Sigmoid colon (tissue), 6 donors: ENCODE measurements at regions not wholly inside any gene's neighbourhood (a gene's known extent, or its start where the extent isn't known, plus 50 kb on each side); places are given as distances from the start of the nearest gene placed in this dataset.

Experiments
- DNase-seq: peaks from one replicate; pipeline ENCODE4 v3.0.0-alpha.2; 2019
- H3K27ac ChIP-seq, 4 donors: fragments of 200-600 bp; sonication (generic); one replicate each; pipeline ENCODE4 v1.5.1; 2016 to 2019; ENCODE audit warnings: mild to moderate bottlenecking in 1 of 4
- H3K27me3 ChIP-seq, 3 donors: fragments of 200-600 bp; sonication (generic); one replicate each; pipeline ENCODE4 v1.5.1; 2019; ENCODE audit warnings: mild to moderate bottlenecking in 1 of 3
- H3K36me3 ChIP-seq, 4 donors: fragments of 200-600 bp; sonication (generic); one replicate each; pipeline ENCODE4 v1.5.1; 2016 to 2019
- H3K4me1 ChIP-seq, 4 donors: fragments of 200-600 bp; sonication (generic); one replicate each; pipeline ENCODE4 v1.5.1; 2017 to 2019
- H3K4me3 ChIP-seq, 4 donors: fragments of 200-600 bp; sonication (generic); one replicate each; pipeline ENCODE4 v1.5.1; 2017 to 2019; ENCODE audit warnings: mild to moderate bottlenecking in 2 of 4, moderate library complexity in 1 of 4
- H3K9me3 ChIP-seq, 4 donors: fragments of 200-600 bp in 3 of 4; sonication (generic) in 3 of 4; one replicate each; pipeline versions ENCODE4 v1.5.1 to v1.6.1; 2013 to 2019
- EP300 ChIP-seq, 4 donors: sonication (generic); formaldehyde crosslinking; IDR thresholded peaks; one replicate each; pipeline ENCODE4 v1.6.1; 2017; ENCODE audit warnings: antibody characterized with exemption in 4 of 4
- POLR2A ChIP-seq, 2 donors: fragments of 450-650 bp; IDR thresholded peaks; one replicate each; pipeline ENCODE4 v1.6.1; 2016; ENCODE audit warnings: antibody characterized with exemption in 2 of 2, mild to moderate bottlenecking in 2 of 2, moderate library complexity in 2 of 2
- POLR2AphosphoS5 ChIP-seq, 4 donors: sonication (generic); formaldehyde crosslinking; IDR thresholded peaks; one replicate each; pipeline ENCODE4 v1.6.1; 2017; ENCODE audit warnings: antibody characterized with exemption in 4 of 4
- WGBS, 2 donors: extraction: QIAGEN DNeasy Blood & Tissue Kit; methylation state at CpG; one replicate each; pipeline ENCODE4 v1.1.7; 2013; 5-methylcytosine and 5-hydroxymethylcytosine counted together
- intact Hi-C: fragments of 100-400 bp; cut with DNase I; formaldehyde crosslinking; loops from one replicate; pipeline ENCODE4 v1.15.1; 2023
- TF ChIP-seq, protein P1 (sequence below), 4 experiments: fragments of 450-650 bp in 3 of 4; fragments of 200-600 bp in 1 of 4; IDR thresholded peaks; one replicate each; pipeline ENCODE4 v1.5.1; 2016 to 2019; ENCODE audit warnings: antibody characterized with exemption in 4 of 4, mild to moderate bottlenecking in 3 of 4, moderate library complexity in 2 of 4
- donor health status: healthy with polysubstance abuse.
- donor health status: healthy.

DNA sequence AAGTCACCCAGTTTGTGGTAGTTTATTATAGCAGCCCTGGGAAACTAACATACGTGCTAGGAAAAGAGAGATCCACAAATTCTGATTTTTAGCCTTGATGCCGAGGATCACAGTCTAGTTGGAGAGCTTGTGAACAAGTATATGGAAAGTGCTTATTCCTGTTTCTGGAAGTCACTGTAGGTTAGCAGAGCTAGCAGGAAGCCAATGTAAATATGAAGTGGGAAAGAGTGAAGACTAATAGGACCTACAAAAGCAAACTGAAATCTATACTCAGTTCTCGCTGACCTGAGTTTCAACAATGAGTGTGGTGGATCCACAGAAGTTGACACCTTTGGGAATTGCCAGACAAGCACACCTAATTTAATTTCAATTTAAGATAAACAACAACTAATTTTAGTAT, 254.9 kb downstream of the PLK2 start:
- Histone ChIP-seq H3K4me3 (no peak overlapping the region), H3K4me1 (no peaks in the 10 kb centered on the region), H3K27ac (no peak overlapping the region), H3K9me3 (no peaks in the 10 kb centered on the region), H3K27me3 (no peaks in the 10 kb centered on the region), H3K36me3 (no peaks in the 10 kb centered on the region)
- intact Hi-C loops: no loop called here
- no peak for DNase-seq
- WGBS, 2 donors: 93 to 95% methylated on average over 3 of the region's 3 CpGs
- no peak for TF ChIP-seq POLR2AphosphoS5 (IDR thresholded peaks at IDR 0.05)
- TF ChIP-seq, protein P1, sequence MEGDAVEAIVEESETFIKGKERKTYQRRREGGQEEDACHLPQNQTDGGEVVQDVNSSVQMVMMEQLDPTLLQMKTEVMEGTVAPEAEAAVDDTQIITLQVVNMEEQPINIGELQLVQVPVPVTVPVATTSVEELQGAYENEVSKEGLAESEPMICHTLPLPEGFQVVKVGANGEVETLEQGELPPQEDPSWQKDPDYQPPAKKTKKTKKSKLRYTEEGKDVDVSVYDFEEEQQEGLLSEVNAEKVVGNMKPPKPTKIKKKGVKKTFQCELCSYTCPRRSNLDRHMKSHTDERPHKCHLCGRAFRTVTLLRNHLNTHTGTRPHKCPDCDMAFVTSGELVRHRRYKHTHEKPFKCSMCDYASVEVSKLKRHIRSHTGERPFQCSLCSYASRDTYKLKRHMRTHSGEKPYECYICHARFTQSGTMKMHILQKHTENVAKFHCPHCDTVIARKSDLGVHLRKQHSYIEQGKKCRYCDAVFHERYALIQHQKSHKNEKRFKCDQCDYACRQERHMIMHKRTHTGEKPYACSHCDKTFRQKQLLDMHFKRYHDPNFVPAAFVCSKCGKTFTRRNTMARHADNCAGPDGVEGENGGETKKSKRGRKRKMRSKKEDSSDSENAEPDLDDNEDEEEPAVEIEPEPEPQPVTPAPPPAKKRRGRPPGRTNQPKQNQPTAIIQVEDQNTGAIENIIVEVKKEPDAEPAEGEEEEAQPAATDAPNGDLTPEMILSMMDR (IDR thresholded peaks at IDR 0.05): no peak
- no peak for TF ChIP-seq EP300 (IDR thresholded peaks at IDR 0.05)
- TF ChIP-seq POLR2A (IDR thresholded peaks at IDR 0.05): no peak

DNA sequence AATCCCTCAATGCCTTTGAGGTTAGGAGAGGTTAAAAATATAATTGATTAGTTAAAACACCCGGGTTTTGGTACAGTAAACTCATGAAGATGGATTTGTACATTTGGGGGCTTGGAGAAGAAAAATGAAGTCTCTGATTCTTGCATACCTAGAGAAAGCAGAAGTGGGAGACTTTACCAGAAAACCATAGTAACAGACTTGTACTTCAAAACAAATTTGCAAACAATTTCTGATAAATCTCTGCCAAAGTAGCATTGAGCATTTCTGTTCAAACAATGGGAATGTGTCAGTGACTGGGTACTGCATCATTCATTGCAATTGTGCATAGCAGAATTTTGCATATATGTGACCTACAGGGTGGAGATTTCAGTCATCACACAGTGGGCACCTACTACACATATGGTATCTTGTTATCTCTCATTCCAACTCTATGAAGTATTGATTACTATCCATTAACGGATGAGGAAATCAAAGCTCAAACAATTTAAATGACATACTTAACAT, 256.9 kb downstream of the PLK2 start:
- Histone ChIP-seq H3K27me3 (no peaks in the 10 kb centered on the region), H3K4me1 (no peaks in the 10 kb centered on the region), H3K9me3 (no peaks in the 10 kb centered on the region), H3K27ac (no peak overlapping the region), H3K36me3 (no peaks in the 10 kb centered on the region), H3K4me3 (no peak overlapping the region)
- no peak for DNase-seq
- intact Hi-C loops: no loop called here
- TF ChIP-seq EP300 (IDR thresholded peaks at IDR 0.05) (no peak), POLR2AphosphoS5 (IDR thresholded peaks at IDR 0.05) (no peak), POLR2A (IDR thresholded peaks at IDR 0.05) (no peak)
- TF ChIP-seq, protein P1 (IDR thresholded peaks at IDR 0.05): no peak
- WGBS, 2 donors: 82 to 84% methylated on average over 2 of the region's 2 CpGs

DNA sequence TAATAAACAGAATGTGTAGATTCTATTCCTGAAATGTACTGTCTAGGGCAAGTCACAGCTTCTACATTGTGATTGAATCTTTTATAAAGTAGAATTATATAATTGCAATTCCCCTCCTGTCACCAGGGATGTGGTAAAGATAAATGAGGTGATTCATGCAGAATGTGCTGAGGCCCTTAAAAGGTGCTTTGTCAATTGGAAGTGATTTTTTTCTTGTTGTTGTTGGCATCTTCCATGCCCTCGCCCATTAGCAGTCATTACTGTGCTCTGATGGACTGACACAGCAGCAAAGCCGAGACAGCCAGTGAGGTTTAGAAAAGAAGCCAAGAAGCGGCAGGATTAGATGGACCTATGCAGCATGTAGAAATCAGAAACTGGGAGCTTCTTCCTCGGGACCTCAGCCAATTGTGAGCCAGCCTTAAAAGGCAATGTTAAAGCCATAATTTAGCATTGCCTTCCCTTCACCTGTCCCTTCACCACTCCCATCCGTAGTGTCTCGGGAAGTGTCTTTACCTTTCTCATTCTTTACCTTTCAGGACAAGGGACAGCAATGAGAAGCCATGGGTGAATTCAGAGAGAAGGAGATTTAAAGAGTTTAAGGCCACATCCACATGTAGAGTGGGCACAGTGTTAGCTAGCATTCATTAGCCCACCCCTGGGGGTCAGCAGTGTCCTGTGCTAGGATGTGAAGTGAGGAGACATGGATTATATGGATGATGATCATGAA, 257.8 kb downstream of the PLK2 start:
- no peak overlapping the region for H3K27ac ChIP-seq
- no peaks in the 10 kb centered on the region for H3K36me3 ChIP-seq
- no peaks in the 10 kb centered on the region for H3K9me3 ChIP-seq
- no peaks in the 10 kb centered on the region for H3K27me3 ChIP-seq
- intact Hi-C loops: no loop called here
- H3K4me1 ChIP-seq: no peaks in the 10 kb centered on the region
- H3K4me3 ChIP-seq: no peak overlapping the region
- 71 to 86% methylated on average over 6 of the region's 6 CpGs for WGBS, 2 donors
- DNase-seq: no peak
- TF ChIP-seq EP300 (IDR thresholded peaks at IDR 0.05) (no peak), POLR2A (IDR thresholded peaks at IDR 0.05) (no peak), POLR2AphosphoS5 (IDR thresholded peaks at IDR 0.05) (no peak)
- TF ChIP-seq, protein P1 (IDR thresholded peaks at IDR 0.05): no peak

DNA sequence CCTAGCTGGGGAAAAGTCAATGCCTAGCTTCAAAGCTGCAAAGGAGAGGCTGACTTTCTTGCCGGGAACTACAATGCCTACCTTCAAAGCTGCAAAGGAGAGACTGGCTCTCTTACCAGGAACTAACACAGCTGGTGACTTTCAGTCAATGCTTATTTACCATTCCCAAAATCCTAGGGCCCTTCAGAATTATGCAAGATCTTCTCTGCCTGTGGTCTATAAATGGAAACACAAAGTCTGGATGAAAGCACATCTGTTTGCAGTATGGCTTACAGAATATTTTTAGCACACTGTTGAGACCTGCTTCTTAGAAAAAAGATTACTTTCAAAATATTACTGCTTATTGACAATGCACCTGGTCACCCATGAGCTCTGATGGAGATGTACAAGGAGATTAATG, 259.4 kb downstream of the PLK2 start:
- DNase-seq: no peak
- intact Hi-C loops: no loop called here

More for the DNA sequence above, 259.4 kb downstream of the PLK2 start:
- no peak overlapping the region for H3K27ac ChIP-seq
- H3K36me3 ChIP-seq: no peaks in the 10 kb centered on the region
- WGBS, 2 donors: 92 to 94% methylated on average over 1 of the region's 1 CpG
- no peaks in the 10 kb centered on the region for H3K4me1 ChIP-seq
- no peaks in the 10 kb centered on the region for H3K9me3 ChIP-seq
- no peak for TF ChIP-seq EP300 (IDR thresholded peaks at IDR 0.05)
- TF ChIP-seq POLR2AphosphoS5 (IDR thresholded peaks at IDR 0.05): no peak
- TF ChIP-seq, protein P1 (IDR thresholded peaks at IDR 0.05): no peak
- TF ChIP-seq POLR2A (IDR thresholded peaks at IDR 0.05): no peak
- H3K4me3 ChIP-seq: no peak overlapping the region
- no peaks in the 10 kb centered on the region for H3K27me3 ChIP-seq
